ENCODE measurements at regions not wholly inside any gene's neighbourhood (a gene's known extent, or its start where the extent isn't known, plus 50 kb on each side); places are given as distances from the start of the nearest gene placed in this dataset.

DNA sequence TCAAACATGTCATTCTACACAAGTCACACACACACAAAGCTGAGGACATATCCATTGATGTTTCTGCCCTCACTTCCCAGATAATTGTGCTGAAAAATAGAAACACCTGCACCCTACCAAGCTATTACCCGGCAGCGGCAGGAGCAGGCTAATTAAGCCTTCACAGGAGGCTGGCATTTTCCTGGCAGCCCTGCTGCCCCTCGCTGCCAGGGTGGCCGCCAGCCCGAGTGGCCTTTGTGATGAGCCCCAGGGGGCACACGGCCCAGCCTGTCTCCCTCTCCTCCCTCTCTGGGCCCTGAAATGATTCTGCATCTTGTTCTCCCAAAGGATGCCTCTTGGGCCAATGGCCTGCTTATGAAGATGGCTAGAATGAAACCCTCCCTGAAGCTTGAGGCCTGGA is 76.2 kb upstream of the TP53I11 start:
- TF ChIP-seq CTCF (IDR thresholded peaks at IDR 0.05; ENCODE audit: insufficient read depth, low read length): no peak

DNA sequence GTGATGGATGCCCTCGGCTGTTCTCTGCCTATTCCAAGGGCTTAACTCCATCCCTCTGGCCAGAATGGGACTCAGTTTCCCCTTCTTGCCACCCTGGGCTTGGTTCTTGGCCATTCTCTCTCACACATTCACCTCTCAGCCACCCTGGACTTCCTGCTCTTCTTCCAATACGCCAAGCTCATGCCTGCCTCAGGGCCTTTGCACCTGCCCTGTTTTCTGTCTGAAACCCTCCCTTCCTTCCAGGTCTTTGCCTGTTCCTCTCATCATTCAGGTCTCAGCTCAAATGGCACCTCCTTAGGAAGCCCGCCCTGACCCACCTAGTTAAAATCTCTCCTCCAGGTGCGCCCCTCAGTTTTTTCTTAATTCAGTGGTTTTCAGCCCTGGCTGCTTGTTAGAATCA is 76.6 kb upstream of the TP53I11 start:
- DNase-seq (ENCODE audit: low read depth): no peak
- no peak overlapping the region for H3K4me3 ChIP-seq (ENCODE audit: low read depth, low read length)
- no peak for TF ChIP-seq CTCF (IDR thresholded peaks at IDR 0.05; ENCODE audit: insufficient read depth, low read length)

More for the DNA sequence above, 76.2 kb upstream of the TP53I11 start:
- no peak overlapping the region for H3K4me3 ChIP-seq (ENCODE audit: low read depth, low read length)
- DNase-seq (ENCODE audit: low read depth): no peak

- TF ChIP-seq CTCF (IDR thresholded peaks at IDR 0.05; ENCODE audit: insufficient read depth, low read length): no peak
- H3K4me3 ChIP-seq (ENCODE audit: low read depth, low read length): no peak overlapping the region
- no peak for DNase-seq (ENCODE audit: low read depth)
Measured at GRCh38 chr11:45028911-45029682, 78.4 kb upstream of the TP53I11 start.

DNA sequence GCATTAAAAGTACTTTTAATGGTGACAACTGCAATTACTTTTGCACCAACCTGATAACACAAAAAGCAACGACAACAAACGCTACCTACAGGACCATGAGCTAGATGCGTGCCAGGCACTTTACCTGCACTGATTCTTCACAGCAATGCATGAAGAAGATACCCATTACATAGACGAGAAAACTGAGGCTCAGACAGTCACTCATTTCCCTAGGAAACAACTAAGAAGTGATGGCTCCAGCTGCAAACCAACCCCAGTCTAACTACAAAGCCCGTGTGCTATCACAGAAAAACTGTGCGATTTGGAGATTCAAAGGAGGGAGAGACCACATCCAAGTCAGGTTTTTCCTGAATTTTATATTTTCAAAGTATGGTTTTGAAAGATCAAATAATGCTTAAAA is 80.1 kb upstream of the TP53I11 start:
- DNase-seq (ENCODE audit: low read depth): no peak
- no peak overlapping the region for H3K4me3 ChIP-seq (ENCODE audit: low read depth, low read length)
- TF ChIP-seq CTCF (IDR thresholded peaks at IDR 0.05; ENCODE audit: insufficient read depth, low read length): no peak

- no peak for TF ChIP-seq CTCF (IDR thresholded peaks at IDR 0.05; ENCODE audit: insufficient read depth, low read length)
- no peak for DNase-seq (ENCODE audit: low read depth)
- no peak overlapping the region for H3K4me3 ChIP-seq (ENCODE audit: low read depth, low read length)
Measured at GRCh38 chr11:45031912-45032519, 81.3 kb upstream of the TP53I11 start.

GRCh38 chr11:45035413-45035812 is 84.7 kb upstream of the TP53I11 start:
- TF ChIP-seq CTCF (IDR thresholded peaks at IDR 0.05; ENCODE audit: insufficient read depth, low read length): no peak
- H3K4me3 ChIP-seq (ENCODE audit: low read depth, low read length): no peak overlapping the region
- no peak for DNase-seq (ENCODE audit: low read depth)

Data from fibroblast of the aortic adventitia (primary cell).